Fibroblast of pulmonary artery (primary cell): ENCODE measurements at regions not wholly inside any gene's neighbourhood (a gene's known extent, or its start where the extent isn't known, plus 50 kb on each side); places are given as distances from the start of the nearest gene placed in this dataset.

ENCODE experiments used
- DNase-seq: peaks from one replicate; pipeline ENCODE4 v3.0.0-alpha.2; 2010; ENCODE audit warnings: low read depth
- H3K4me3 ChIP-seq: replicated peaks from 2 replicates; pipeline ENCODE4 v1.5.1; 2011; ENCODE audit warnings: low read depth, mild to moderate bottlenecking, control low read depth, low read length, moderate library complexity
- CTCF ChIP-seq: IDR thresholded peaks from 2 replicates; pipeline ENCODE4 v1.5.1; 2011; ENCODE audit warnings: mild to moderate bottlenecking, control low read depth, low read length, inconsistent platforms; ENCODE audit errors: missing control alignments

GRCh38 chr16:59045501-59045900 is 311.4 kb upstream of the GOT2 start:
- TF ChIP-seq CTCF = no peak
- H3K4me3 ChIP-seq = no peak overlapping the region
- DNase-seq = no peak

DNA sequence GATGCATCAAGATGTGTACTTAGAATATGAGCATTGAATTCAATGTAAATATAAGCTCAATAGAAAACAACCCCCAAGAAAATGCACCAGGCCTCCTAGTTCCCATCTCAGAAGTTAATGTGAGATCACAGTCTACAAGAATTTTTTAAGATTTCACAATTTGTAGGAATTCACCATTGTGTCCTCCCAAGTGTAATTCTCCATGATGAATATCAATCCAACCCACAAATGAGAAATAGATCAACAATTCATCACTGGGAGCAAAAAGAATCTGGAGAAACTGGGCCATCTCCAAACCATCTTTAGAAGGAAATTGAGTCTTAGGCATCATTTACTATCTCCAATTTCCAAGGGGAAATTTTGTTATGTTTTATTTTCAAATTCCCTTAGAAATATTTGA is 310.5 kb upstream of the GOT2 start:
- H3K4me3 ChIP-seq = no peak overlapping the region
- no peak for DNase-seq
- TF ChIP-seq CTCF = no peak

- TF ChIP-seq CTCF = no peak
- DNase-seq = no peak
- no peak overlapping the region for H3K4me3 ChIP-seq
These were observed 308.2 kb upstream of the GOT2 start for GRCh38 chr16:59042301-59042700.

- TF ChIP-seq CTCF = no peak
- DNase-seq = no peak
- no peak overlapping the region for H3K4me3 ChIP-seq
These were observed 305.1 kb upstream of the GOT2 start for GRCh38 chr16:59039066-59039720.

DNA sequence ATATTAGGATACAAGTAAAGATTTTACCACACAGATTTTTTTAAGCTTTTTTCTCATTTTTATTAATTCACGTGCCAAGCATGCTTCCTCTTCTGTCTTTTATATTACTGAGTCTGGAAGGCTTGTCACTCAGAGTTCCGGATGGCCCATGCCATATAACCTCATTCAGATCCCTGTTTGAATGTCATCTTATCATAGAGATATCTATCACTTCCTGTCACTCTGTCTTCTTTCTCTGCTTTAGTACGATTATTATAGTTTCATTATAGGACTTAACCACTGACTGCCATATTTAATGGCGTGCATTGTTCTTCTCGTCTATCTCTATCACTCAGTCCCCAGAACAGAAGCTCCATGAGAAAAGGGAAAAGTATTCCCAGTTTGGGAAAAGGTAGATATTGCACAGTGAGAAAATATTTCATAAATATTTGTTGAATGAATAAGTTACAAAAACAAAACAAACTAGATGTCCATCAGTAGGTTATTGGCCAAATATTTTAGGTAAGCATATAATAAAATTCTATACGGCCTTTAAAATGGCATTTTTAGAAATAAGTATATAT is 296.9 kb upstream of the GOT2 start:
- no peak overlapping the region for H3K4me3 ChIP-seq
- DNase-seq = no peak
- no peak for TF ChIP-seq CTCF

- DNase-seq = peak; percentile 13
- TF ChIP-seq CTCF = no peak
- H3K4me3 ChIP-seq = no peak overlapping the region
These were observed 287.6 kb upstream of the GOT2 start for GRCh38 chr16:59021751-59022150.

GRCh38 chr16:59013930-59014329 is 279.8 kb upstream of the GOT2 start:
- no peak for TF ChIP-seq CTCF

More at GRCh38 chr16:59013930-59014329, 279.8 kb upstream of the GOT2 start:
- no peak for DNase-seq
- H3K4me3 ChIP-seq = no peak overlapping the region
